SK-N-SH treated with all-trans-retinoic acid at 6 μM for 48 hours (cell line): ENCODE measurements at regions not wholly inside any gene's neighbourhood (a gene's known extent, or its start where the extent isn't known, plus 50 kb on each side); places are given as distances from the start of the nearest gene placed in this dataset.

Experiments
- CSDC2 ChIP-seq: fragments of 250-450 bp; sonication (Bioruptor Pico); IDR thresholded peaks from 2 replicates; pipeline ENCODE4 v1.5.0; 2020; ENCODE audit warnings: mild to moderate bottlenecking, moderate library complexity
- POU6F1 ChIP-seq: fragments of 250-450 bp; sonication (Bioruptor Pico); IDR thresholded peaks from 2 replicates; pipeline ENCODE4 v1.8.0; 2021; ENCODE audit warnings: low read depth, mild to moderate bottlenecking, moderate library complexity, borderline replicate concordance
- TOX ChIP-seq: fragments of 250-450 bp; sonication (Bioruptor Pico); IDR thresholded peaks from 2 replicates; pipeline ENCODE4 v1.8.0; 2021; ENCODE audit warnings: mild to moderate bottlenecking, moderate library complexity, borderline replicate concordance
- ZFP30 ChIP-seq: fragments of 450-650 bp; formaldehyde crosslinking; IDR thresholded peaks from 2 replicates; pipeline ENCODE4 v1.5.0; 2022; ENCODE audit warnings: mild to moderate bottlenecking, moderate library complexity

- TF ChIP-seq TOX (CRISPR knock-in tag) (no peak), POU6F1 (CRISPR knock-in tag) (no peak), ZFP30 (CRISPR knock-in tag) (no peak), CSDC2 (CRISPR knock-in tag) (no peak)
Observed at GRCh38 chr1:177877086-177877485, 92.8 kb downstream of the SEC16B start.
